HG03342 (cell line): ENCODE measurements at regions not wholly inside any gene's neighbourhood (a gene's known extent, or its start where the extent isn't known, plus 50 kb on each side); places are given as distances from the start of the nearest gene placed in this dataset.

Experiments
- ATAC-seq: cut with Tn5 transposase; IDR thresholded peaks from one replicate; pipeline ENCODE4 v1.9.1; 2021; ENCODE audit warnings: mild to moderate bottlenecking, moderate library complexity; ENCODE audit not compliant: unreplicated experiment

GRCh38 chr2:51510303-51510702 lies 478.4 kb upstream of the NRXN1 start:
- no peak for ATAC-seq

- ATAC-seq: no peak
These were observed 473.6 kb upstream of the NRXN1 start for GRCh38 chr2:51505533-51505932.

GRCh38 chr2:51490576-51491234 lies 458.8 kb upstream of the NRXN1 start:
- no peak for ATAC-seq

GRCh38 chr2:51484605-51485004 lies 452.7 kb upstream of the NRXN1 start:
- ATAC-seq: no peak

GRCh38 chr2:51483720-51484119 lies 451.8 kb upstream of the NRXN1 start:
- ATAC-seq: no peak

- no peak for ATAC-seq
These were observed 440.9 kb upstream of the NRXN1 start for GRCh38 chr2:51472783-51473182.

- no peak for ATAC-seq
These were observed 440.4 kb upstream of the NRXN1 start for GRCh38 chr2:51472300-51472699.

- ATAC-seq: no peak
These were observed 437.2 kb upstream of the NRXN1 start for GRCh38 chr2:51469102-51469501.

GRCh38 chr2:51465326-51465725 lies 433.4 kb upstream of the NRXN1 start:
- ATAC-seq: no peak

GRCh38 chr2:51454177-51454576 lies 422.2 kb upstream of the NRXN1 start:
- ATAC-seq: no peak

GRCh38 chr2:51448911-51449310 lies 417.0 kb upstream of the NRXN1 start:
- ATAC-seq: no peak

- ATAC-seq: no peak
These were observed 409.9 kb upstream of the NRXN1 start for GRCh38 chr2:51441786-51442185.

- ATAC-seq: no peak
These were observed 392.5 kb upstream of the NRXN1 start for GRCh38 chr2:51424418-51424817.

GRCh38 chr2:51420511-51420910 lies 388.6 kb upstream of the NRXN1 start:
- ATAC-seq: no peak

GRCh38 chr2:51413726-51414125 lies 381.8 kb upstream of the NRXN1 start:
- ATAC-seq: no peak

- ATAC-seq: no peak
These were observed 378.4 kb upstream of the NRXN1 start for GRCh38 chr2:51410331-51410730.

- ATAC-seq: no peak
These were observed 378.0 kb upstream of the NRXN1 start for GRCh38 chr2:51409920-51410319.

GRCh38 chr2:51404226-51404625 lies 372.3 kb upstream of the NRXN1 start:
- ATAC-seq: no peak

GRCh38 chr2:51401546-51401945 lies 369.6 kb upstream of the NRXN1 start:
- ATAC-seq: no peak

- no peak for ATAC-seq
These were observed 355.3 kb upstream of the NRXN1 start for GRCh38 chr2:51387235-51387634.

- ATAC-seq: no peak
These were observed 348.1 kb upstream of the NRXN1 start for GRCh38 chr2:51379997-51380396.

- no peak for ATAC-seq
These were observed 336.3 kb upstream of the NRXN1 start for GRCh38 chr2:51368250-51368649.

GRCh38 chr2:51350100-51350499 lies 318.2 kb upstream of the NRXN1 start:
- no peak for ATAC-seq
